Activated CD4-positive, alpha-beta T cell treated with anti-CD3 and anti-CD28 coated beads for 48 hours (primary cell): ENCODE measurements at regions not wholly inside any gene's neighbourhood (a gene's known extent, or its start where the extent isn't known, plus 50 kb on each side); places are given as distances from the start of the nearest gene placed in this dataset.

Experiments
- DNase-seq: peaks from one replicate; pipeline ENCODE4 v3.0.0-alpha.2; 2020

DNA sequence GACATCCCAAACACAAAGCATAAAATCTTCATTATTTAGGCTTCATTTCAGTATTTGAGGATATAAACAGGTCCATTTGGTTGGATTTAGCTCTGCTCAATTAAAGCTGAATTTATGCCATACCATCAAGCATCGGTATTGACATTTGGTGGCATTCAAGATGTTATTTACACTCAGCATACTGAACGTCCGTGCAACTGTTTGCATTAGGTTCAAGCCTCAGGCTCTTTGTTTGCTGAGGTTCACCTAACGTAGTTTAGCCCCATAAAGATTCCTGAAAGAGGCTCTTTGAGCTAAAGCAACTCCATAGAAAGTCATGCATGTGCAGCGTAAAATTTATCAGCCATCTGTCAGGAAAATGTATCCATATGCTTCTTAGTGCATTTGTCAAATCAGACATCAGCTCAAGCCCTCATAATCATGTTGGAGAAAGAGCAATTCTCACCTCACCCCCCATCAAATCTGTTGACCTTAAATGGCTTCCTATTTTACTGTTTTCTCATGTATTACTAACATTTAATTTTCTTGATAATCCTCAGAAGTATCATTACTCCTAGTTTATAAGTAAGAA, 366.9 kb downstream of the EPHA4 start:
- no peak for DNase-seq

- DNase-seq: no peak
Measured at GRCh38 chr2:221210686-221211085, 361.4 kb downstream of the EPHA4 start.

- no peak for DNase-seq
Measured at GRCh38 chr2:221211653-221212052, 360.5 kb downstream of the EPHA4 start.

- no peak for DNase-seq
Measured at GRCh38 chr2:221212105-221212504, 360.0 kb downstream of the EPHA4 start.

GRCh38 chr2:221215487-221215886, 356.6 kb downstream of the EPHA4 start:
- DNase-seq: no peak

DNA sequence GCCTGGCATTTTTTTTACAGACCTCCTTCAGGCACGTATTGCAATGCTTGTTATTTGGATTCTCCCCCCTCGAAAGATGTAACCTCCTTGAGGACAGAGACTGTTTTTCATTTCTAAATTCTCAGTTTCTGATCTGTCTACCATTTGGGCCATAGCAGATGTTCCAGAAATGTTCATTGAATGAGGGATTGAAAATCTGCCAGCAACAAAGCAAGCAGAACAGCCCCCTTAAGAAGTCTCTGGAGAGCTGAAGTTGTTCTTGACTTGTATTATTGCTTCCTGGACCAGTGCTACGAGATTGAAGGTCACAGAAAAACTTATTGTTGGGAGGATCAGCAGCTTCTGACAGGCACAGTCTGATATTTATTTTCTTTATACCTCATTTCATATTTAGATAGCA, 355.5 kb downstream of the EPHA4 start:
- no peak for DNase-seq

- no peak for DNase-seq
Measured at GRCh38 chr2:221225752-221226151, 346.4 kb downstream of the EPHA4 start.

DNA sequence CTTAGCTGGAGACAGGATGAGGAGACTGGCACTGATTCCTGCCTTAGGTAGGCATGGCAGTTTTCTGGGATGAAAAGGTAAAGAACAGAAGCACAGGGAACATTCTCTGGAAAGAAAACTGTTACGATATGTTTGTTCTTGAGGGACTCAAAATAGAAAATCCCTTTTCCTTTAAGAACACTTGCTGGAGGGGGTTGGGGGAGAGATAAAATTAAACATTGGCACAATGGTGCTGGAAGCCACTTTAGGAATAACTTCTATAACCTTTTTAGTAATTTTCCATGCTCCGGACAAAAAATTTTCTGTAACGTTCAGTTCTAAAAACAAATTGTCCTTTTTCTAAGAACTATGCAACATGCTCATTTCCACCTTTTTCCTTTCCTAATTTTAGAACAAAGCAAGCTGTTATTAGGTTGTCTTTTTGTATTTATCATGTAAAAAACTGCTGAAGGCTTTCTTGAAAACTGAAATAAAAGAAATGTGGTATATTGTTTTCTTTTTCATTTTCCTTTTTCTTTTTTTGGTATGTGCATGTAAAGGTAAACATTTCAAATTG, 343.8 kb downstream of the EPHA4 start:
- no peak for DNase-seq

DNA sequence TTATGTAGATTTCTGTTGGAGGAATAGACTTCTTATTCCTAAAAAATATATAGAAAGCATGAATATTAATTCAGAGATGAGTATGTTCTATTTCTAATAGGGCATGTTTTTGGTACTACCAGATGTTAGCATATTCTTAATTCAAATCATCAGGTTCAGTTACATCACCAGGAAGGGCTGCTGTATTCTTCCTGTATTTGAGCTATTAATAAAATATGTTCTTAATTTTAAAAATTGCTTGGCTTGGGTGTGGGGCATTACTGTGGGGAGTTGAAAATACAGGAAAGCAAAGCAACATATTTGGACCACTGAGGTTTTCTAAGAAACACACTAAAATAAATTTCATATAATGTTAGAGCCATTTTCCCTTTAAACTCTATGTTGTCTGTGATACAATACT, 343.0 kb downstream of the EPHA4 start:
- DNase-seq: no peak

GRCh38 chr2:221231511-221231910, 340.6 kb downstream of the EPHA4 start:
- no peak for DNase-seq

DNA sequence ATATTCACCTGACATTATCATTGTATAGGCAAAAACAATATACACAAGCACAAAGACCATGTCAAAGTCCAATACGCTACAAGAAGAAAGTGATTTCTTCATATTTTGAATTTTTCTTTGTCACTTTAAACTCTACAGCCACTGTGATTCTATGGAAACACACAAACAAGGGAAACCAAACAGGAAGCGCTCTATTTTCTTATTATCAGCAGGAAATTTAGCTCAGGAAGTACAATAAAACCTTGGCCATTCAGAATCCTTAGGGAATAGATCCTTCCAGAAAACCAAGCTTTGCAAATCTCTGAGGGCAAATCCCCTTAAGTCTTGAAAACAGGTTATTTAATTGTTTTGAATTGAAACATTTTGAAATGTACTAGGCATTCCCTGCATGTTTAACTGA, 336.2 kb downstream of the EPHA4 start:
- DNase-seq: no peak

- no peak for DNase-seq
Measured at GRCh38 chr2:221241072-221241471, 331.0 kb downstream of the EPHA4 start.

DNA sequence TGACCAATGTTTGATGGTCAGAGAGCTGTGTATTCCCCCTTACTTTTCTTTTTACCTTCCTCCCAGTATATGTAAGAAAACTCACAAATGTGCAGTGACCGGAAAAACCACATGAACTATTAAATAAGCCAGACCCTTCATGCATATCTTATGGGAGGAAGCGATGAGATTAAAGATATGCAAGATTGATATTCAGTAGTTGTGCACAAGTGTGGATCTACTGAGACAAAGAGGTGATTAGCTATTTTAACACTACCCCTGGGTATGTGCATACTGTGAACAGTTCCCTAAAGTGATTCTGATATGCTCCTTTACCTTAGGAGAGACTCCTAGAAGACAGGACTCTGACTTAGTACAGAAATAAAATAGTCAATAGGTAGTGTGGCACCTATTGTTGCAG, 328.3 kb downstream of the EPHA4 start:
- DNase-seq: no peak

- DNase-seq: no peak
Measured at GRCh38 chr2:221245045-221245444, 327.1 kb downstream of the EPHA4 start.

GRCh38 chr2:221245772-221246171, 326.3 kb downstream of the EPHA4 start:
- DNase-seq: no peak

DNA sequence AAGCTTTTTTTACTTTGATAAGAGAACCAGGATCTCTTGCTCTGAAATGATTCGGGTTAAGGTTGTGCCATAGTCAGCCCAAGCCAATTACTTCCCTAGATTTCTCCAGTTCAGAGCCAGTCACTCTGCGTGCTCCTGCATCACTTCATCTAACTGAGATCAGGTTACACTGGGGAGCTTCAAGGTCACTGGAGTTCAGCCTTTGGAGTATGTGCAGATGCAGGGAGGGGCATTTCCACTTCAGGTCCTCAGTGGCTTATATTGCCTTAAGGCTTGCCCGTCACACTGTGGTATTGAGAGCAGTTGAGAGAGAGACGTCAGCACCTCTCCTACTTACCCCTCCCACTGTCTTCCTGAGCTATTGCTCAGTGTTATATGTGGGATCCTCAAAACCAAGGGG, 317.8 kb downstream of the EPHA4 start:
- DNase-seq: no peak

DNA sequence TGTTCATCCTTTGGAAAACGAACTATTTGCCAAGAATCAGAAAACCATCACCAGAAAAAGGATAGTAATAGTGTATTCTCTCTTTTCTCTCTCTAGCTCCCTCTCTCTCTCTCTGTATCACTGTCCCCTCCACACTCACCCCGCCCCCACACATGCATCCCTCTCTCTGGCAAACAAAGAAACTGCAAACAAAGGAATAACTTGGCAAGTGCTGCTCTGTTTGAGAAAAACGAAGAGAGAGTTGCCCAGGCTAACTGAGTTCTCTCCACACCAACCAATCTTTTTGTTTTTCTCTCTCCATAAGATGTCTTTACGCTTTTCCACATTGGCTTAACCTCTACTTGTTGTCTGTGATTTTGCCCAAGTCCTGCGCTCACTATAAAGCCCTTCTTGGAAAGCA, 316.2 kb downstream of the EPHA4 start:
- no peak for DNase-seq

DNA sequence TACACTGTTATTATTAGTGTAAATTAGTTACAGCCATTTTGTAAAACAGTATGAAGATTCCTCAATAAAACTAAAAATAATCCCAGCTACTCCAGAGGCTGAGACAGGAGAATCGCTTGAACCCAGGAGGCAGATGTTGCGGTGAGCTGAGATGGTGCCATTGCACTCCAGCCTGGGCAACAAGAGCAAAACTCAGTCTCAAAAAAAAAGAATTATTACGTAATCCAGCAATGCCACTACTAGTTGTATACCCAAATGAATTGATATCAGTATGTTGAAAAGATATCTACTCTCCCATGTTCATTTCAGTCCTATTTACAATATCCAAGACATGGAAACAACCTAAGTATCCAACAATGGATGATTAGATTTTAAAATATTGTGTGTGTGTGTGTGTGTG, 313.6 kb downstream of the EPHA4 start:
- no peak for DNase-seq

DNA sequence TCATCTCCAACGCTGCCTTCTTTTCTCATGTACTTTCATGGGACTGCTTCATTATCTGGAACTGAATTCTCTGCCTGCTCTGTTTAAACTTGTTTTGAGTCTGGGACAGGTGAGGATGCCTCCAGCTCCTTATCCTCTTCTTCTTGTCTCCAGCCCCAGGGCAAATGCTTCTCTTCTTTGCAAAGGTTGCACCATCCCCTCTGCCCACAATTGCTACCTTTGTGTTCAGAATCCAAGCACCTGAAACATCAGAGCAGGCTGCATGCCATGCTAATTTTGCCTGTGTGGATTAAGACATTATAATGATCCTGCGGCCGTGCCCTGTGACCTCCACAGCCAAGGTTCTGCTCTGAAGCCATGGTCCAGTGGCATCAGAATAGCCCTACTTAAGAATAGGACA, 309.5 kb downstream of the EPHA4 start:
- DNase-seq: no peak

- DNase-seq: no peak
Measured at GRCh38 chr2:221263573-221263972, 308.5 kb downstream of the EPHA4 start.

DNA sequence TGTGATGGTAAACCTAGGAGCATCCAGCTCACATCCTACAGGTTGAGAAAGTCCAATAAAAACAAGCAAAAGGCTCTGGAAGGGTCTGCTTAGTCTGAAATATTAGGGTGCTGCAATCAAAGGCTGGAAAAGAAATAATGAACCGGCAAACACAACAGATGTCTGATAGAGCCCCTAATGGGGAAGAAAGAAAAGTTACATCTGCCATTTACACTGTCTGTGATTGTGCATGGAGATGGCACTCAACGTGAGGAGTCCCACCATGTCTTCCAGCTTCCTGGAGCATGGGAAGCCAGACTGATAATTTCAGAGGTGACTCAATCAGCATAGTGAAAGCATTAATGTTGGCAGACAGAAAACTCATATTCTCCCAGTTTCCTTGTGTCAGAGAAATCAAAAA, 307.8 kb downstream of the EPHA4 start:
- no peak for DNase-seq

DNA sequence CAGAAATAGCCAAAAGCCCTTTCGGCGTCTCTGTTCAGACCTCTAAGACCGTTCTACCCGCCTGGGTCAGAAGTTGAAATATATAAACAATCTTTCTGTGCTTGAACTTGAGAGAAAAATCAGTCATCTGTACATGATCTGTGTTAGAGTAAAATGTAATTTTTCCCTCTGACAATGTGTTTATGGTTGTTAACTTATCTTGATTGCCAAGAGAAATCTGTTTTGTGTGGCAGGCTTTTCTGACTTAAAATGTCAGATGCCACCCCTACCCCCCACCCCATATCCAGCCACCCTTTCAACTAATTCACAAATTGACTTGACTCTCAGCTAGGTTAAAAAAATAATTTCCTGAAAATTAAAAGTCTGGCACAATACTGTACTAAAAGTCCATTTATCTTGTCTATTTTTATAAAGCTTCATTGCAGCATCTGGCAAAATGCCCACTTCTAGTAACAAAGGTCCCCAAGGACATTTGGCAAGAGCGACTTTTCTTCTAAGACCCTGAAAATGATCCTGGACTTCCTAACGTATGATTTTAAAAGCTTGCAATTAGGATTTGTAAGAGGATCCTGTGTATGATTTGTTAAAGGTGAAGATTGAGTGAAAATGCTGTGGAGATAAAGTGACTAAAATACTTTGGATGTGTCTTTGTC, 304.2 kb downstream of the EPHA4 start:
- DNase-seq: no peak

- no peak for DNase-seq
Measured at GRCh38 chr2:221268631-221269030, 303.5 kb downstream of the EPHA4 start.

DNA sequence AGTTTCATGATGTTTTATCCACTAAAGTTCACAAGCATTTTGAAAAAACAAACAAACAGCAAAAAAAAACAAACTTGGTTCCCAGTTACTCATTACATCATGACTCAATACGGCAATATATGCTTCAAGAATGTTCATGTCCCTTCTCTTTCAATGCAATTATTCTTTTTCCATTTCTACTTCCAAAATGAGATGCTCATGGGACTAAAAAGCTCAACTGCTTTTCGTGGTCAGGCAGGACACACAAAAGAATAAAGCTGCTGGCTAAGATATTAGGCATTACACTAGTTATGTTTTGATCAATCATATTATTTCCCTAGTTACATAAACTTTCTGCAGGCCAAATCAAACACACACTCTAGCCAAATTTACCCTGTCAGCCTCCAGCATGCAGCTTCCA, 301.3 kb downstream of the EPHA4 start:
- DNase-seq: no peak

DNA sequence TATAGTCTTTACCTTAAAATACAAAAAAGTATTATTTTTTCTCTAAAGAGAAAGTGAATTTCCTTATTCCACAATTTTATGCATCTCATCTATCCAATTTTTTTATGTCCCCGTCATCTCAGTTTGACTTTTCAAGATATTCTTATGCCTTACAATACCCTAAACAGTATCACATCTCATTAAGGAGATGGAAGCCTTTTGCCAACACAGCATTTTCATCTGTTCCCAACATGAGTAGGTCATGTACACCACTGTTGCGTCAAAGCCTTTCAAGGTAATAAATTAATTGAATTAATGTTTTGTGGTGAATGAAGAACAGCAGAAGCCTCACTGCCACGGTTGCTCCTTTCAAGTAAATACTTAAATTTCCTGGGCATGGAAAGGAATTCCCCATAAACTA, 299.4 kb downstream of the EPHA4 start:
- no peak for DNase-seq
